ENCODE measurements at regions not wholly inside any gene's neighbourhood (a gene's known extent, or its start where the extent isn't known, plus 50 kb on each side); places are given as distances from the start of the nearest gene placed in this dataset.
A peak's percentile ranks its signal among the peaks of the same experiment; 100 is the strongest.
"Not testable (repeated sequence)": the region's sequence is repeated elsewhere in the genome, so short reads cannot be mapped to it uniquely, and the experiment has no call there.

DNA sequence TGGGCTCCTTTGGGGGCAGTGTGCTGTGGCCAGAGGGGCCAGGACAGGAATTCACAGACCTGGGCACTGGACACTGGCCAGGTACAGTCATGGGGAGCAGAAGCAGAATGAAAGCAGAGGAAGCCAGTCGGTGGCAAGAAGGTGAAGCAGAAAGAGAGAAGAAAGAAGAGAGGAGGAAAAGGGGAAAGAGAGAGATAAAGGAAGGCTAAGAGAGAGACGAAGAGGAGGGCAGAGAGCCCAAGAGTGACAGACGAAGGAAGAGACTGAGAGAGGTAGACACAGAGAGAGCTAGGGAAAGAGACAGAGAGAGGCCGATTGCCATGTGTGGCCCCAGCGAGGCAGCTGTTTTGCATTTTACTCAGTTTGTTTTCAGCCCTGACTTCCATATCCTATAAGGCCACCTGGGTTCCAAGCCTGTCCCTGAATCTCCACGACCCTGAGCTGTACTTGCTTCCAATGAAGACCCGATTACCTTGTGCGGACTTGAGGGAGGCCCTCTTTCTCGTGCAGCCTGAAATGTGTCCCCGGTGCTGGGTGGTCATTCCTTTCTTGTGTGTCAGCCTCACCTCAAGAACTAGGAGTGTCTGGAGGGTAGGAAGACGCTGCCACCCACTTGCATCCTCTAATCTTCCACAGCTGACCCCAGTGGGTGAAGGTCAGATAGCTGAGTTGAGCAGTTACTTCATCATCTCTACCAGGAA is 73.9 kb downstream of the LSM3 start:
- no peak for DNase-seq

DNA sequence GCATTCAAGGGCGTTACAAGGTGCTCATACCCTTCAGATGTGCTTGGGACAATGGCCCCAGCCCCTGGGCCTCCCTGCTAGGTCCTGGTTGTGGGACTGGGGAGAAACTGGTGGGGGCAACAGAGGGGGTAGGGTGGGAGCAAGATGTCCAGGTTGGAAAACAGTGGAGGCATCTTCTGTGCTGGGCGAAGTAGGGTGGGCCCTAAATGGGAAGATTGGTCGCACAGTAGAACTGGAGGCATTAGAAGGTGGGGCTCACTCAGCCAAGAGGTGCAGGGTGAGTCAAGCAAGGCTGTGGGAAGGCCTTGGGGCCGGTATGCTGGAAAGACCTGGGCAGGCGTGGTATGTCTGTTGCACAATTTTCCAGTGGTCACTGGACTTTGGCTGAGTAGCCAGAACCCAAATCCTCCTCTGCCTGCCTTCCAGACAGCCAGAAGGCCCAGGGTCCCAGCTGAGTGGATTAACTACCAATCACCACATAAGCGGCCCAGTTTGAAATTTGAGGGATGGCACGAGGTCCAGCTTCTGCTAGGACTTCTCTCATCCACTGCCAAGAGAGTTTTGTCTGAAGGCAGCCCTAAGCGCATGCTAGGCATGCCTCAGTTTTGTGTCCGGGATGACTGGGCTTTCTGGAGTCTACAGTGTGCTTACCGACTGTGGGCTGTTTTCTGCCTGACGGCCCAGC is 74.5 kb downstream of the LSM3 start:
- DNase-seq, result no peak

DNA sequence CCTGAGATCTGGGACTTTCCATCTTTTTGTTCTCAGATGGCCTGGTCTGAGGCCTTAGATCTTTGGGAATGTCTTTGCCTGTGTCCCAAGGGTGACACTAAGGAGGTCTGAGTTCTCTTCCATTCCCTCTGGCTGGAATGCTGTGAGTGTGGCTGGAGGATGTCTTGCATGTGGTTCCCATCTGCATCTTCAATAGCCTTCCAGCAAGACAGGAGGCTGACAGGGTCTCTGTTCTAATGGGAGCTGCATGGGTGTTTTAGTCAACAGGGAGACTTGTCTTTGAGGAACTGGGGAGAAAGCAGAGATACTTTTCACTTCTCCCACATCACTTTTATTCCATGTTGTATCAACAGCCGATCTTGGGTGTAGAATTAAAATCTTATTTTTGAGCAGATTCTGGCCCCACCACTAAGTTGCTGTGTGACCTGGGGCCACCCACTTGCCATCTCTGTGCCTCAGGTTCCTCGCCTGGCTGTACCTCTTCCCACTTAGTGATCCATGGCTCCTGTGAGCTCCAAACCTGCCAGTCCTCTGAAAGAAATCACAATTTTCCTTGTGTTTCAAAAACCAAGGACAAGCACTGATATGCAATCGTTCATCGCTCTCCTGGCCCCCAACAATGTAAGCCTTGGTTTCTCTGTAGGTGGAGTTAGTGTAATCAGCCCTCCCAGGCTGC is 75.2 kb downstream of the LSM3 start:
- no peak for DNase-seq

DNA sequence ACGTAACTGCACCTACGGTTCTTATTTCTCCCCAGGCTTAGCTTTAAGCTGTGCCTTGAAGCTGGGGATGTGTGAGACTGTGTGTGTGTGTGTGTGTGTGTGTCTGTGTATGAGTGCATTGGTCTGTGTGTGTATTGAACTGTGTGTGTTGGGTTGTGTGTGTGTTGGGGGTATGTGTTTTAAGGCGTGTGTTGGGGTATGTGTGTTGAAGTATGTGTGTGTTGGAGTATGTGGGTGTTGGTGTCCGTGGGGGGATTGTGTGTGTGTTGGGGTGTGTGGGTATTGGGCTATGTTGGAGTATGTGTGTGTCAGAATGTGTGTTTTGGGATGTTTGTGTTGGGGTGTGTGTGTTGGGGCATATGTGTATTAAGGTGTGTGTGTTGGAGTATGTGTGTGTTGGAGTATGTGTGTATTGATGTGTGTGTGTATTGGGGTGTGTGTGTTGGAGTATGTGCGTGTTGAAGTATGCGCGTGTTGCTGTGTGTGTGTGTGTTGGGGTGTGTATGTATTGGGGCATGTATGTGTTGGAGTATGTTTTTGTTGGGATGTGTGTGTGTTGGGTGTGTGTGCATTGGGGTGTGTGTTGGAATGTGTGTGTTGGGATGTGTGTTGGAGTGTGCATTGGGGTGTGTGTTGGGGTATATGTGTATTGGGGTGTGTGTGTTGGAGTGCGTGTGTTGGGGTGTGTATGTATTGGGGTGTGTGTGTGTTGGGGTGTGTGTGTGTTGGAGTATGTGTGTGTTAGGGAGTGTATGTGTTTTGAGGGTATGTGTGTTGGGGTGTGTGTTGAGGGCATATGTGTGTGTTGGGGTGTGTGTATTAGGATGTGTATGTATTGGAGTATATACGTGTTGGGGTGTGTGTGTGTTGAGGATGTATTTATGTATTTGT is 76.4 kb downstream of the LSM3 start:
- DNase-seq, result no peak

DNA sequence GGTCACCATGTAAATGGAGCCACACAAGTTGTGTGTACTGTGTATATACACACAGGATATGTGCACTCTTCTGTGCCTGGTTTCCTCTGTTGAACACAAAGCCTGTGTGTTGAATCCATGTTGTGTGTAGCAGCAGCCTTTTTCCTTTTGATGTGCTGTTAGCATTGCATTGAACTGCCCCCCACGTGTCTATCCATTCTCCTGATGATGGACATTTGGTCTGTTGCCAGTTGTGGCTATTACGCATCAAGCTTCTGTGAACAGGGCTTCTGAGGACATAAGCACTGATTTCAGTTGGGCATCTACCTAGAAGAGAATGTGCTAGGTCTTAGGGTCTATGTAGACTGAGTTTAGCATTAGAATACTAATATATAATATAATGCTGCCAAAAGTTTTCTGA is 77.4 kb downstream of the LSM3 start:
- no peak for DNase-seq

DNA sequence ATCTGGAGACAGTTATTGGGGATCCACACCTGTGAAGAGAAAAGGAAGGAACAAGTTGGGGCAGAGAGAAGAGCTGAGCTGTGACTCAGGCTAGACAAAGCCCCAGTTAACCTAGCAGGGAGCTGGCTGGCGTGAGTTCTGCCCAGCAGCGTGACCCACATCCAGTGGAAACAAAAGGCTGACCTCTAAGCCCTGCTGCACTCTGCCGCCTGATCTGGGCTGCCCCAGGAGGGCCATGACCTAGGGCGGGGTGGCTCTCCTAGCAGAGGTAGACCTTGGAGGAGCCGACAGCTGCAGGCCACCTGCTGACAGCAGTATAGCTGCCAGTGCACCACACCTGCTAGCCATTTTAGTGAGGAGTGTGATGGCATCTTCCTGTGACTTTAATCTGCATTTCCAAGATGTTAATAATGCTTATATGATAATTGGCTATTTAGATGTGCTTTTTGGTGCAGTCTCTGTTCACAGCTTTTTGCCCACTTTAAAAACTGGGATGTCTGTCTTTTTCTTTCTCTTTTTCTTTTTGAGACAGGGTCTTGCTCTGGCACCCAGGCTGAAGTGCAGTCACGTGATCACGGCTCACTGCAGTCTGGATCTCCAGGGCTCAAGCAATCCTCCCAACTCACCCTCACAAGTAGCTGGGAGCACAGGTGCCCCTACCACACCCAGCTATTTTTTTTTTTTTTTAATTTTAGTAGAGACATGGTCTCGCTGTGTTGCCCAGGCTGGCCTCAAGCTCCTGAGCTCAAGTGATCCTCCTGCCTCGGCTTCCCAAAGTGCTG is 78.1 kb downstream of the LSM3 start:
- DNase-seq, result no peak

DNA sequence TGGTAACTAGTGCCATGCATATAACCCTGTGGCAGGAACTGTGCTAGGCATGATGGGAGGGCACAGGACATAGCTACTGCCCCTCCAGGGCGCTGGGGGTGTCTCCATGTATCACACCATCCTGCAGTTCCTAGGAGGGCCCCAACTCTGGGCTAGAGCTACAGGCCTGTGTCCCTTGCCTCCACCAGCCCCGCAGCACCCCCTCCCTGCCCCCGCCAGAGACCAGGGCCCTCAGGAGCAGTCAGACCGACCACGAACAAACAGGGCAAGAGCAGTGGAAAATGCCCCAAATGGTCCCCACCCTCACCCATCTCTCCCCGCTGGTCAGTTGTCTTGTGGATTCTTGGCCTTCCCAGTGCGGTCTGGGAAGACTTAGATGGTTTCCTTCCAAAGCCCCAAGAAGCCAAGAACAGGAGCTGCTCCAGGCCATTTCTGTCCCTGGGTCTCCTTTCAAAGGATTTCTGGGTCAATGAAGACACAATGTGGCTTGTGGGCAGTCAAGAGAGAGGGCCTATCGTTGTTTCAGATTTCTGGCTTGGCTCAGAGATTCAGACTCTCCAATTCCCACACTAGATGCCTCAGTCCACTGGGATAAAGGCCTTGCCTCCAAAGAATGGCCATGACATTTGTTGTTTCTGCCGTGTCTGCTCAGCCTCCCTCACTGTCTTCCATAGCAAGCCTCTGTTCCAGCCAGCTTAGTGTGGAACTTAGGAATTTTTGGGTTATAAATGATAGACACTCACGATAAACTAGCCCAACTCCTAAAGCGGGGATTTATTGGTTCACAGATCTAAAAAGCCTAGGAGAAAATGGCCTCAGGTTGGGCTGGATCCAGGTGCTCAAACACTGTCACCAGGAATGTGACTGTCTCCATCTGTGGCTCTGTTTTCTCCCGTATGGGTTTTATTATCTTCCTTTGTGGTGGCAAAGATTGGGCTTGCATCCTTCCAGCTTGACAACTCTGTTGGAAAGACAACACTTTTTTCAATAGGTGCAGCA is 80.6 kb downstream of the LSM3 start:
- DNase-seq, result no peak

DNA sequence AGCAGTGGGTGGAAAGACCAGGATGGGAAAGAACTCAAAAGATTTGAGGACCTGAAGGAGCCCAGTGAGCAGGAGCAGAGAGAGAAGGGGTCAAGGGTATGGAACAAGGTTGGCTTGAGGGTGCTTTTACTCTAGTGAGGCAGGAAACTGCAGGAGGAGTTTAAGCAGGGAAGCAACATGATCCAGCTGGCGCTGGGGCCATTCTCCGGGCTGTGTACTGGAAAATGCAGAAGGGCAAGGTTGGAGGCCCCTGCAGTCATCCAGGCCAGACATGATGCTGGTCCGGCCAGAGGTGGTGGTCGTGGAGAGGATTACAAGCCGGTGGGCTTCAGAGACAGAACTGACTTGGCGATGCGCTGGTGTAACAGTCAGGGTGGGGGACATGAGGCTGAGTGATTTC is 81.8 kb downstream of the LSM3 start:
- no peak for DNase-seq

DNA sequence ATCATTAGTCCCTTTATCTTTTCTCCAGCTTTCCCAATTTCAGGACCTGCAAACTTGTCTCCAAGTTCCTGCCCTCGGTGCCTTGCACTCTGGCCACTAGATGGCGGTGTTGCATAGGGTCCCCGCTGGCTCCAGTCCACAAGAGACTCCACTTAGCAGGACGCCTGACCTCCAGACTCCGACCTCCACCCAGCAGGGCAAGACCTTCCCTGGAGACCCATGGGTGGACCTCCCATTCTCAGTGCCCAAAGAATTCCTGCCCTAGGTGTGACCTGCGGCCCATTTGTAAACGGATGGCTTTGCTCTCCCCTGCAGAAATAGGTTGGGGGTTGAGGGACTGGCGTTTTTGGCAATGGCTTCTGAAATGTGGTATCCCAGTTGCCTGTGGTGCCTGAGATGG is 82.6 kb downstream of the LSM3 start:
- peak; percentile 46 for DNase-seq

DNA sequence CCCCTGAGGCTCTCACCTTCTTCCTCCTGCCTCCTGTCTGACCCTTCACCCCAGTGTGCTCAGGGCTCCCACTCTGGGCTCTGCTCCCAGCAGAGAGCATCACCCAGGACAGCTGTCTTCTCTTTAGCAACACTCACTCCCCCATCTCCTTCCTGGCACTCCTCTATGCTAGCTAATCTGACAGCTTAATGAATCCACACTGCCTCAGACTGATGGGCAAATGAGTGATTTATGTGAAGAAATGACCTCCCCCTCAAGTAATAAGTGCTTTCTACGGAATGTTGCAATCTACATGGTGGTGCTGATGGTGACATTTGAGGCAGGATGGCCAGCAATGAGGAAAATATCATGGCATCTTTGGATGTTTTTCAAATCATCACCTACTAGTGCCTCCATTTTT is 83.6 kb downstream of the LSM3 start:
- DNase-seq, result no peak

DNA sequence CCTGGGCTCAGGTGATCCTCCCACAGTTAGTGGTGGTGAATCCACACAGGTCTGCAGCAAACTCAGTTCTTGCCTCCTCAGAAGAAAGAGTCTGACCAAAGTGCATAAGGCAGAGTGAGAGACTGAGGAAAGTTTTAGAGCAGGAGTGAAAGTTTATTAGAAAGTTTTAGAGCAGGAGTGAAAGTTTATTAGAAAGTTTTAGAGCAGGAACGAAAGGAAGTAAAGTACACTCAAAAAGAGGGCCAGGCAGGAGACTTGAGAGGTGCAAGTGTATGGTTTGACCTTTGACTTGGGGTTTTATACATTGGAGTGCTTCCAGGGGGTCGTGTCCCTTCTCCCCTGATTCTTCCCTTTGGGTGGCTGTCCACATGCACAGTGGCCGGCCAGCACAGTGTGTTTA is 84.2 kb downstream of the LSM3 start:
- no peak for DNase-seq

DNA sequence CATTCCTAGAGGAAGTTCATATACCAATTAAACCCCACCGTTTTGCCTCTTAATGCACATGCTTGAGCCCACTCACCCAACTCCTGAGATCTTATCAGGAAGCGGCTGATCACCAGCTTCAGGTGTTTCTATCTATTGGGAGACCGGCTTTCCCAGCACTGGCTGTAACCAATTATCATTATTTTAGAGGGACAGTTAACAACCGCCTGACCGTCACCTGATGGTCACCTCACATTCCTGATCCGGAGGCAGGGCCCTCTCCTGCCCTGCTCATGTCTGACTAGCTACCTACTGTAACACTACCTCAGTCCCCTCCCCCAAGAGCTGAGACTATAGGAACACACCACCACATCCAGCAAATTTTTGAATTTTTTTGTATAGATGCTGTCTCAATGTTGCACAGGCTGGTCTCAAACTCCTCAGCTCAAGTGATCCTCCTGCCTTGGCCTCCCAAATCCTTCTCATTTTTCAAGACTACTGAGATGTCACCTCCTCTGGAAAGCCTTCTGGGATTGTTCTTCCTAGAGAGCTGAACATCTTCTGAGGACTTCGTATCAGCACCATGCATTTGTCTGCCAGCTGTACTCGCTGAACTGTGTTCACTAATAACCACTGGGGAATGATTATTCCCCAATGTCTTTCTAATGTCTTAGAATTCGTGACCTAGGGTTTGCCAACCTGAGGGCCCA is 84.8 kb downstream of the LSM3 start:
- DNase-seq, result no peak

DNA sequence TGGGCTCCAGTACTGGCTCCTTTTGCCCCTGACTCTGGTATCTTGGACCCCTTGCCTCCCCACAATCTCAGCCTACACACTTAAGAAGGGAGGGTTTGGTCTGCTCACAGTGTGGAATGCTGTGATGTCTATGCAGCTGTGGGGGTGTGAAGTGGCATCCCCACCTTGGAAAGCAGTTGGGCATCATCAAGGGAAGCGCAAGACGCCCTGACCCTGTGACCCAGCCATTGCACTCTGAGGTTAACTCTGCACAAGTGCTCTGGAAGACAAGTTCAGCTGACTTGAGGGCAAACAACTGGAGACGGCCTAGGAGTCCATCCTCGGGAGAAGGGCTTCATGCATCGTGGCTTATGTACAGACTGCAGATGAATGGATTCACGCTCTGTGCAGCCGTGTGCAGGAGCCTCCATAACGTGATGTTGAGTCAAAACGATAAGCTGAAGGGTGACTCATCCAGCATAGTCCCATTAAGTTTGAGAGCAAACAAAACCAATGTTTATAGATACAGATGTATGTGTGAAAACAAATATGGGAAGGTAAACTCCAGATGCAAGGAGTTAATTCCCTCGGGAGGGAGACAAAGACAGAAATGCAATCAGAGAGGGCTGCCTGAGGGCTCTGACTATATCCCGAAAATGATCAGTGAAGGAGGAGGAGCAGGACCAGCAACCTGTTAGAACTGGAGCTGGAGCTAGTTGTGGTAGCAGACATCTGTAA is 86.8 kb downstream of the LSM3 start:
- no peak for DNase-seq

DNA sequence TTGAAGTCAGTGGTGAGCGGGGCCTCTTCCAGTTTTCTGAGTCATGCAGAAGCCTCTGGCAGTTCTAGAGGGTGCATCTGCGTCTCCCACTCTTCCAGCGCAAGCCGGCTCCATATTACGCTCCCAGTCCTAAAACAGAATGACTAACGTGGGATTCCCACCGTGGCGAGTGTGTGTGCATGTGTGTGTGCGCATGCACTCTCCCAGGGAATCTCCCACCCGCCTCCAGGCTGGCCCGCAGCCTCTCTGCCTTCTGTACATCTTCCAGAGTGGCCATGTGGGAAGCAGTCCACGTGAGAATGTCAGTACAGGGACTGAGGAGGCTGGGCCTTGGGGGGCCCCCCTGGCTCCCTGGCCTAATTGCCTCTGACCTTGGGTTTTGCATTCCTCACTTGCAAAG is 87.7 kb downstream of the LSM3 start:
- DNase-seq, result no peak

DNA sequence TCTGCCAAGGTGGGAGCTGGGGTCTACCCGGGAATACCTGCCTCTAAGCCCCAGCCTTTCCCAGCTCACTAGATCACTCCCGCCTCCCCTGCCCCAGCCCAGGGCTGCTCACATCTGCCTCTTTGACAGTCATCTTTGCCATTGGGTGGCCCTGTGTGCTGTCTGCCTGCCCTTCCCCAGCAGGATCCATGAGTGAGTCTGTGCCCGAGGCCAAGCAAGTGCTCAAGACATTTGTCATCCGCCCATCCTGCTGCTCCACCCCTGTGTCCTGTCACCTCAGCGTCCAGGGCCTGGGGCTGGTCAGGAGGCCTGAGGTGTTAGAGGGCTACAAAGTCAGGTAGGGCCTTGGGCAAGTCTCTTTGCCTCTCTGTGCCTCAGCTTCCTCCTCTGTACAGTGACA is 89.4 kb downstream of the LSM3 start:
- no peak for DNase-seq

DNA sequence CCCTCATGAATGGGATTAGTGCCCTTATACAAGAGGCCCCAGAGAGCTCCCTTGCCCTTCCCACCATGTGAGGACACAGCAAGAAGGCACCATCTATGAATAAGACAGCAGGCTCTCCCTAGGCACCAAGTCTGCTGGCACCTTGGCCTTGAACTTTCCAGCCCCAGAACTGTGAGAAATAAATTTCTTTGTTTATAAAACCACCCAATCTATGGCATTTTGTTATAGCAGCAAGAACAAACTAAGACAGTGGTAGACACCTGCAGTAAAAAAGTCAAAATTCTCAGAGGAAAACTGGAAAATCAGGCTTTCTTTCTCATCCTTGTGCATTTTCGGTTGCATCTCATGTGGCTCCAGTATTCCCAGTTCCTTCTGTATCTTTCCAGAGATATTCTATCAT is 90.3 kb downstream of the LSM3 start:
- DNase-seq, result no peak

DNA sequence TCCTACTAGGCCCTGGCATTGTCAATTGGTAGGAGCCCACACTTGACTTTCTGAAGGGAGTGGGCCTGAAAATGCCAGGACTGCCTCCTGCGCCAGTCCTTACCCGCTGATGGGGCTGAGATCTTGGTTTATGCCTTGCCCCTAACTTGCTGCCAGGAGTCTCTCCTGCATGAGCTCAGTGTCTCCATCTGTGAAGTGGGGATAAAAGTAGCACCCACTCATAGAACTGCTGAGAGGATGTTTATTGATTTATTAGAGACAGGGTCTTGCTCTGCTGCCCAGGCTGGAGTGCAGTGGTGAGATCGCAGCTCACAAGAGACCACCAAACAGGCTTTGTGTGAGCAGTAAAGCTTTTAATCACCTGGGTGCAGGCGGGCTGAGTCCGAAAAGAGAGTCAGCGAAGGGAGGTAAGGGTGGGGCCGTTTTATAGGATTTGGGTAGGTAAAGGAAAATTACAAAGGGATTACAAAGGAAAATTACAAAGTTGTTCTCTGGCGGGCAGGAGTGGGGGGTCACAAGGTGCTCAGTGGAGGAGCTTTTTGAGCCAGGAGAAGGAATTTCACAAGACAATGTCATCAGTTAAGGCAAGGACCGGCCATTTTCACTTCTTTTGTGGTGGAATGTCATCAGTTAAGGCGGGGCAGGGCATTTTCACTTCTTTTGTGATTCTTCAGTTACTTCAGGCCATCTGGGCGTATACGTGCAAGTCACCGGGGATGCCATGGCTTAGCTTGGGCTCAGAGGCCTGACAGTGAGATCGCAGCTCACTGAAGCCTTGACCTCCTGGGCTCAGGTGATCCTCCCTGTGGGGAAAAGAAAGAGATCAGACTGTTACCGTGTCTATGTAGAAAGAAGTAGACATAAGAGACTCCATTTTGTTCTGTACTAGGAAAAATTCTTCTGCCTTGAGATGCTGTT is 93.7 kb downstream of the LSM3 start:
- not testable (repeated sequence) for DNase-seq

DNA sequence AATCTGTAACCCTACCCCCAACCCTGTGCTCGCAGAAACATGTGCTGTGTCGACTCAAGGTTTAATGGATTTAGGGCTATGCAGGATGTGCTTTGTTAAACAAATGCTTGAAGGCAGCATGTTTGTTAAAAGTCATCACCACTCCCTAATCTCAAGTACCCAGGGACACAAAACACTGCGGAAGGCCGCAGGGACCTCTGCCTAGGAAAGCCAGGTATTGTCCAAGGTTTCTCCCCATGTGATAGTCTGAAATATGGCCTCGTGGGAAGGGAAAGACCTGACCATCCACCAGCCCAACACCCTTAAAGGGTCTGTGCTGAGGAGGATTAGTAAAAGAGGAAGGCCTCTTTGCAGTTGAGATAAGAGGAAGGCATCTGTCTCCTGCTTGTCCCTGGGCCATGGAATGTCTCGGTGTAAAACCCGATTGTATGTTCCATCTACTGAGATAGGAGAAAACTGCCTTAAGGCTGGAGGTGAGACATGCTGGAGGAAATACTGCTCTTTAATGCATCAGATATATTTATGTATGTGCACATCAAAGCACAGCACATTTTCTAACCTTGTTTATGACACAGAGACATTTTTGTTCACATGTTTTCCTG is 94.4 kb downstream of the LSM3 start:
- not testable (repeated sequence) for DNase-seq

Data from SHP77 treated with DMSO at 0.1 percent for 48 hours (cell line).